ENCODE measurements at regions not wholly inside any gene's neighbourhood (a gene's known extent, or its start where the extent isn't known, plus 50 kb on each side); places are given as distances from the start of the nearest gene placed in this dataset.

DNA sequence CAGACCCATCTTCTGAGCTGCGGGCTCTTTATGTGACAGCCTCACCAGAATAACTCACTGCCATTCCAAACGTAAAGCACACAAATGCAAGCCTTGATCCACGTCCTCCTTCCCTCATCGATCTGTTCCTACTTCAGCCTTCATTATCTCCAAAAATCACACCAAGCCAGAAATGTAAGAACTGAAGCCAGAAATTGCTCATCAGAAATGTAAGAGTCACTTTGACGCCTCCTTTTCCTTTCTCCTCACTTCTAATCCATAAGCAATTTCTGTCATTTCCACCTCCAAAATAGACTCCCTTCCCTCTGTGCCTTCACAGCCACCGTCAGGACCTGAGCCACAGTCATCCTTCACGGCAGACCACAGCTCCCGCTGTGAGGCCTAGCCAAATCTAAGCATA lies 387.3 kb upstream of the B3GAT1 start:
- no peak for DNase-seq (ENCODE audit: extremely low spot score)
- ChIA-PET POLR2A (no interaction called here), CTCF (no interaction called here)
- TF ChIP-seq SUZ12 (IDR thresholded peaks at IDR 0.05) (no peak), SP1 (IDR thresholded peaks at IDR 0.05) (no peak), ELF4 (IDR thresholded peaks at IDR 0.05) (no peak), HDGF (IDR thresholded peaks at IDR 0.05; ENCODE audit: borderline replicate concordance) (no peak), ZNF384 (IDR thresholded peaks at IDR 0.05) (no peak), CTBP1 (IDR thresholded peaks at IDR 0.05; ENCODE audit: borderline replicate concordance) (no peak), FOXK2 (IDR thresholded peaks at IDR 0.05) (no peak), NFRKB (IDR thresholded peaks at IDR 0.05) (no peak), ARNT (IDR thresholded peaks at IDR 0.05) (no peak), LEF1 (IDR thresholded peaks at IDR 0.05; ENCODE audit: borderline replicate concordance) (no peak), FOXM1 (IDR thresholded peaks at IDR 0.05; ENCODE audit: borderline replicate concordance) (no peak), TARDBP (IDR thresholded peaks at IDR 0.05) (no peak), L3MBTL2 (conservative IDR thresholded peaks at IDR 0.05) (no peak), FOXA1 (IDR thresholded peaks at IDR 0.05) (no peak), BHLHE40 (IDR thresholded peaks at IDR 0.05; ENCODE audit: borderline replicate concordance) (no peak)
- TF ChIP-seq, protein P1, sequence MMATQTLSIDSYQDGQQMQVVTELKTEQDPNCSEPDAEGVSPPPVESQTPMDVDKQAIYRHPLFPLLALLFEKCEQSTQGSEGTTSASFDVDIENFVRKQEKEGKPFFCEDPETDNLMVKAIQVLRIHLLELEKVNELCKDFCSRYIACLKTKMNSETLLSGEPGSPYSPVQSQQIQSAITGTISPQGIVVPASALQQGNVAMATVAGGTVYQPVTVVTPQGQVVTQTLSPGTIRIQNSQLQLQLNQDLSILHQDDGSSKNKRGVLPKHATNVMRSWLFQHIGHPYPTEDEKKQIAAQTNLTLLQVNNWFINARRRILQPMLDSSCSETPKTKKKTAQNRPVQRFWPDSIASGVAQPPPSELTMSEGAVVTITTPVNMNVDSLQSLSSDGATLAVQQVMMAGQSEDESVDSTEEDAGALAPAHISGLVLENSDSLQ (IDR thresholded peaks at IDR 0.05) = no peak

GRCh38 chr11:134797411-134798089 lies 385.5 kb upstream of the B3GAT1 start:
- no peak for DNase-seq (ENCODE audit: extremely low spot score)
- CTCF ChIA-PET = no interaction called here
- POLR2A ChIA-PET = no interaction called here
- TF ChIP-seq NFRKB (IDR thresholded peaks at IDR 0.05) (no peak), SP1 (IDR thresholded peaks at IDR 0.05) (no peak), HDGF (IDR thresholded peaks at IDR 0.05; ENCODE audit: borderline replicate concordance) (no peak), ARNT (IDR thresholded peaks at IDR 0.05) (no peak)

DNA sequence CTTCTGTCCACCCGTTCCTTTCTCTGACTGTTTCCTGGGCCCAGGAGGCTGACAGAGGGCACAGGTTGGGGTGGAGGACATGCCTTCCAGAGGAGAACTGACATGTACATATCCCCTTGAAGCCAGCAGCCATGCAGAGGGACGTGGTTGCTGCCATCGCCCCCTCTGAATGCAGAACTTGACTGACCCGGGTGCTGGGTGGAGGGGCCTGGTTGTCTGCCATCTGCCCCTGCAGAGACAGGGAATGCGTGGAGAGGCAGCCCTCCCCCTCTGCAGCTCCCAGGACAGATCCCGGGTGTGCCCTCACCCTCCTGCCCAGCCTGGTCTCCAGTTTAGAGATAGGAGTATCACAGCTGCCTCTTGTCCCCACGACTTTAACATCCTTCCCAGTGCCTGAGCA lies 383.0 kb upstream of the B3GAT1 start:
- CTCF ChIA-PET = no interaction called here
- POLR2A ChIA-PET = no interaction called here
- no peak for DNase-seq (ENCODE audit: extremely low spot score)
- no peak for TF ChIP-seq CTBP1 (IDR thresholded peaks at IDR 0.05; ENCODE audit: borderline replicate concordance)
- no peak for TF ChIP-seq HDGF (IDR thresholded peaks at IDR 0.05; ENCODE audit: borderline replicate concordance)
- TF ChIP-seq ARNT (IDR thresholded peaks at IDR 0.05) = no peak
- TF ChIP-seq BHLHE40 (IDR thresholded peaks at IDR 0.05; ENCODE audit: borderline replicate concordance) = no peak
- TF ChIP-seq LEF1 (IDR thresholded peaks at IDR 0.05; ENCODE audit: borderline replicate concordance) = no peak
- TF ChIP-seq TARDBP (IDR thresholded peaks at IDR 0.05) = no peak
- no peak for TF ChIP-seq NFRKB (IDR thresholded peaks at IDR 0.05)
- TF ChIP-seq, protein P1 (IDR thresholded peaks at IDR 0.05) = no peak
- TF ChIP-seq SUZ12 (IDR thresholded peaks at IDR 0.05) = no peak
- TF ChIP-seq ELF4 (IDR thresholded peaks at IDR 0.05) = no peak
- TF ChIP-seq FOXM1 (IDR thresholded peaks at IDR 0.05; ENCODE audit: borderline replicate concordance) = no peak
- no peak for TF ChIP-seq SP1 (IDR thresholded peaks at IDR 0.05)
- no peak for TF ChIP-seq ZNF384 (IDR thresholded peaks at IDR 0.05)
- no peak for TF ChIP-seq FOXA1 (IDR thresholded peaks at IDR 0.05)
- no peak for TF ChIP-seq FOXK2 (IDR thresholded peaks at IDR 0.05)
- no peak for TF ChIP-seq L3MBTL2 (conservative IDR thresholded peaks at IDR 0.05)

GRCh38 chr11:134794192-134794591 lies 382.1 kb upstream of the B3GAT1 start:
- DNase-seq (ENCODE audit: extremely low spot score) = no peak
- ChIA-PET POLR2A (no interaction called here), CTCF (no interaction called here)
- TF ChIP-seq ARNT (IDR thresholded peaks at IDR 0.05) = no peak

DNA sequence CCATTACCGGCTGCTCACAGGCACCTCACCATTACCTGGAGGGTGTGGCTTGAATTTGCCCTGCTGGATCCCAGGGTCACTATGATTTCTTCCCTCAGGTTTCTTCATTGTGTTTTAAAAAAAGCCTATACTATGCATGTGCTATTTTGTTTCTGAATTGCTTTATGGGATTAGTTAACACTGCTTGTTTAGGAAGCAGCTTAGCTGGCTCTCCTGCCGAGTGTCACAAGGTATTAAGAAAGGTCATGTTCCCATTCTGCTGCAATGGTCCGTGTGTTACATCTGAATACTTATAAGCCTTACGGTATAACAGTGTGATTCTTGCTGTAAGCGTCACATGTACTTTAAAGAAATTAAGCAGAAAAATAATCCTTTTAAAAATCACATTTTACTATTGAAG lies 380.6 kb upstream of the B3GAT1 start:
- POLR2A ChIA-PET = interaction anchor here (1.1 kb wide), 1 partner anchor 9 kb away, joined by 3 read pairs; no protein-coding TSS in a partner anchor
- TF ChIP-seq BHLHE40 (IDR thresholded peaks at IDR 0.05; ENCODE audit: borderline replicate concordance) (no peak), HDGF (IDR thresholded peaks at IDR 0.05; ENCODE audit: borderline replicate concordance) (no peak), SP1 (IDR thresholded peaks at IDR 0.05) (no peak)
- TF ChIP-seq, protein P1 (IDR thresholded peaks at IDR 0.05) = no peak
- CTCF ChIA-PET = no interaction called here
- no peak for DNase-seq (ENCODE audit: extremely low spot score)

DNA sequence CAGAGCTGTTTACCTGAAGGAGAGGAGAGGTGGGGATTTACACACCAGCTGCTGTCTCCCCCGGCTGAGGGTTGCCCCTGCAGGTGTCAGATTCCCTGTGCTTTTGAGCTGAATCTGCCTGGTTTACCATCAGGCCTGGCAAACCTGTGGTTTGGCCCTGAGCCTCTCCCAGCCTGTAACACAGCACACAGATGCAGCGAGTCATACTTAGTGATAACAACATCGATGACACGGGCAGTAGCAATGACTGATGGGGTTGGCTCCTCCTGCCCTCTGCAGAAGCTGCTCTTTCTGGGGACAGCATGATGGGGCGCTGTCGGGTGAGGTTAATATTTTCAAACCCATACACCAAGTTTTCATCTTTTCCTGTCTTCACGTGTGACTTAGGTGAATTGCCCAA lies 380.0 kb upstream of the B3GAT1 start:
- POLR2A ChIA-PET = no interaction called here
- no peak for DNase-seq (ENCODE audit: extremely low spot score)
- TF ChIP-seq CTBP1 (IDR thresholded peaks at IDR 0.05; ENCODE audit: borderline replicate concordance) = no peak
- no peak for TF ChIP-seq TARDBP (IDR thresholded peaks at IDR 0.05)
- TF ChIP-seq BHLHE40 (IDR thresholded peaks at IDR 0.05; ENCODE audit: borderline replicate concordance) = no peak
- no peak for TF ChIP-seq SUZ12 (IDR thresholded peaks at IDR 0.05)
- TF ChIP-seq LEF1 (IDR thresholded peaks at IDR 0.05; ENCODE audit: borderline replicate concordance) = no peak
- TF ChIP-seq ARNT (IDR thresholded peaks at IDR 0.05) = no peak
- no peak for TF ChIP-seq ELF4 (IDR thresholded peaks at IDR 0.05)
- no peak for TF ChIP-seq FOXK2 (IDR thresholded peaks at IDR 0.05)
- TF ChIP-seq, protein P1 (IDR thresholded peaks at IDR 0.05) = no peak
- no peak for TF ChIP-seq FOXM1 (IDR thresholded peaks at IDR 0.05; ENCODE audit: borderline replicate concordance)
- TF ChIP-seq NFRKB (IDR thresholded peaks at IDR 0.05) = no peak
- no peak for TF ChIP-seq L3MBTL2 (conservative IDR thresholded peaks at IDR 0.05)
- CTCF ChIA-PET = interaction anchor here (1.0 kb wide), 1 partner anchor 9 kb away, joined by 3 read pairs; no protein-coding TSS in a partner anchor
